GM23338 (cell line): ENCODE measurements at regions not wholly inside any gene's neighbourhood (a gene's known extent, or its start where the extent isn't known, plus 50 kb on each side); places are given as distances from the start of the nearest gene placed in this dataset.

Source experiments
- ATAC-seq: fragments of 200-7000 bp; cut with Tn5 transposase; 3 replicates; pipeline ENCODE4 v1.9.1; 2020
- DNase-seq: peaks from one replicate; pipeline ENCODE4 v3.0.0-alpha.2; 2015; ENCODE audit warnings: low spot score
- H2AFZ ChIP-seq: fragments of 200-600 bp; sonication (generic); 2 replicates; pipeline ENCODE4 v1.8.0; 2016; ENCODE audit warnings: antibody characterized with exemption, mild to moderate bottlenecking, moderate library complexity
- H3F3A ChIP-seq: fragments of 200-600 bp; sonication (generic); replicated peaks from 2 replicates; pipeline ENCODE4 v1.8.0; 2017; ENCODE audit warnings: antibody characterized with exemption, mixed run types, low read depth
- H3K27ac ChIP-seq: fragments of 200-600 bp; sonication (generic); 2 replicates; pipeline ENCODE4 v1.6.1; 2016; ENCODE audit warnings: low read depth
- H3K27me3 ChIP-seq: fragments of 200-600 bp; sonication (generic); 2 replicates; pipeline ENCODE4 v1.8.0; 2016; ENCODE audit warnings: mild to moderate bottlenecking, mixed run types, moderate library complexity; ENCODE audit not compliant: insufficient read depth
- H3K36me3 ChIP-seq: fragments of 200-600 bp; sonication (generic); 2 replicates; pipeline ENCODE4 v1.8.0; 2016; ENCODE audit warnings: mild to moderate bottlenecking; ENCODE audit not compliant: insufficient read depth
- H3K4me1 ChIP-seq: fragments of 200-600 bp; sonication (generic); 2 replicates; pipeline ENCODE4 v1.8.0; 2016; ENCODE audit warnings: mild to moderate bottlenecking, moderate library complexity; ENCODE audit not compliant: insufficient read depth
- H3K4me2 ChIP-seq: fragments of 200-600 bp; sonication (generic); 2 replicates; pipeline ENCODE4 v1.7.1; 2017; ENCODE audit warnings: mixed run types
- H3K4me3 ChIP-seq: fragments of 200-600 bp; sonication (generic); 2 replicates; pipeline ENCODE4 v1.6.1; 2016; ENCODE audit warnings: mixed run types
- H3K79me2 ChIP-seq: fragments of 200-600 bp; sonication (generic); replicated peaks from 2 replicates; pipeline ENCODE4 v1.8.0; 2017; ENCODE audit warnings: mild to moderate bottlenecking; ENCODE audit not compliant: insufficient read depth
- H3K9me2 ChIP-seq: fragments of 200-600 bp; sonication (generic); 2 replicates; pipeline ENCODE4 v1.8.0; 2017; ENCODE audit not compliant: insufficient read depth
- H4K20me1 ChIP-seq: fragments of 200-600 bp; sonication (generic); replicated peaks from 2 replicates; pipeline ENCODE4 v1.8.0; 2017; ENCODE audit warnings: mild to moderate bottlenecking; ENCODE audit not compliant: insufficient read depth
- H3K27ac Mint-ChIP-seq: 2 replicates; pipeline ENCODE4 v1.8.0; 2020; ENCODE audit warnings: inconsistent platforms, mild to moderate bottlenecking, moderate library complexity, mixed read lengths
- H3K27me3 Mint-ChIP-seq: 3 replicates; pipeline ENCODE4 v1.8.0; 2022; ENCODE audit warnings: low read depth, mild to moderate bottlenecking, moderate library complexity, mixed read lengths, inconsistent platforms; ENCODE audit not compliant: insufficient read depth, poor library complexity
- H3K36me3 Mint-ChIP-seq: 3 replicates; pipeline ENCODE4 v1.8.0; 2021; ENCODE audit warnings: low read depth, mild to moderate bottlenecking, inconsistent platforms, moderate library complexity, mixed read lengths
- H3K4me1 Mint-ChIP-seq: 3 replicates; pipeline ENCODE4 v1.8.0; 2020; ENCODE audit warnings: mild to moderate bottlenecking, inconsistent platforms, mixed read lengths
- H3K4me3 Mint-ChIP-seq: 3 replicates; pipeline ENCODE4 v1.8.0; 2021; ENCODE audit warnings: moderate library complexity, mild to moderate bottlenecking, inconsistent platforms, mixed read lengths
- H3K9me3 Mint-ChIP-seq: 3 replicates; pipeline ENCODE4 v1.8.0; 2020; ENCODE audit warnings: moderate library complexity, mild to moderate bottlenecking, inconsistent platforms, mixed read lengths
- CREB1 ChIP-seq: fragments of 250-450 bp; sonication (Bioruptor Pico); IDR thresholded peaks from 2 replicates; pipeline ENCODE4 v1.5.0; 2020; ENCODE audit warnings: low read depth, mild to moderate bottlenecking, moderate library complexity
- CTCF ChIP-seq, 2 experiments: fragments of 200-600 bp in 1 of 2; sonication (generic) in 1 of 2; conservative IDR thresholded peaks; 2 replicates each; pipeline versions ENCODE4 v1.5.1 to v1.6.1; 2016 to 2017; ENCODE audit warnings: antibody characterized with exemption in 2 of 2, low read depth in 2 of 2, mild to moderate bottlenecking in 2 of 2, moderate library complexity in 1 of 2
- ETS1 ChIP-seq: IDR thresholded peaks from 2 replicates; pipeline ENCODE4 v1.6.1; 2016; ENCODE audit warnings: antibody characterized with exemption
- JUNB ChIP-seq: IDR thresholded peaks from one replicate; pipeline ENCODE4 v1.6.1; 2016; ENCODE audit warnings: antibody characterized with exemption; ENCODE audit not compliant: unreplicated experiment
- POLR2AphosphoS5 ChIP-seq: IDR thresholded peaks from 2 replicates; pipeline ENCODE4 v1.6.1; 2016; ENCODE audit warnings: antibody characterized with exemption, low read depth
- ZNF114 ChIP-seq: fragments of 250-450 bp; sonication (Bioruptor Pico); IDR thresholded peaks from 2 replicates; pipeline ENCODE4 v1.5.0; 2020; ENCODE audit warnings: mild to moderate bottlenecking, moderate library complexity
- TF ChIP-seq, protein P1 (sequence below): fragments of 250-450 bp; sonication (Bioruptor Pico); IDR thresholded peaks from 2 replicates; pipeline ENCODE4 v1.5.0; 2020; ENCODE audit warnings: mild to moderate bottlenecking, moderate library complexity
- TF ChIP-seq, protein P2 (sequence below): IDR thresholded peaks from one replicate; pipeline ENCODE4 v1.6.1; 2018; ENCODE audit warnings: antibody characterized with exemption; ENCODE audit not compliant: unreplicated experiment

DNA sequence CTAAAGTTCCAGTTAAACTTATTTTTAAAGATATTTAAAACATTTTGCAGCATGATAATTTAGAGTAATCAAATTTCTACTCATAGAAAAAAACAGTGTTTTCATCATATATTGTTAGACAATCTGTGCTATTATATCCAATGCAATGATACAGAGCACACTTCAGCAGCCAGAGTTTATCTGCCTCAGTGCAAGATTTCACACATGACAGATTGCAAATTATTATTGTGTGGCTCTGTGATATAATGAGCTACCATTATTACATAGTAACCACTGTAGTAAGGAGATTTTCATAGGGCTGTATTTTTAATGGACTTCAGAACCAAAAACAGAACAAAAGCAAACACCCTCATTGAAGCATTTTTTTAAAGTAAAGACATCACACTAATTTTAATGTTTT is 762.4 kb downstream of the DSC3 start:
- ATAC-seq (no peak), DNase-seq (no peak)
- Histone ChIP-seq H3K36me3 (no peaks in the 10 kb centered on the region), H3F3A (no peaks in the 10 kb centered on the region), H4K20me1 (no peaks in the 10 kb centered on the region), H3K4me2 (no peak overlapping the region), H3K4me1 (no peaks in the 10 kb centered on the region), H3K27ac (no peak overlapping the region), H3K27me3 (no peaks in the 10 kb centered on the region), H3K4me3 (no peak overlapping the region), H2AFZ (no peak overlapping the region), H3K79me2 (no peaks in the 10 kb centered on the region), H3K9me2 (no peaks in the 10 kb centered on the region)
- Mint-ChIP-seq H3K4me3 (no peak overlapping the region), H3K27me3 (no peaks in the 10 kb centered on the region), H3K27ac (no peak overlapping the region), H3K36me3 (no peaks in the 10 kb centered on the region), H3K4me1 (peaks cover 6% of the 10 kb centered on the region; the same call in 2 of the 3 replicates), H3K9me3 (no peaks in the 10 kb centered on the region)
- TF ChIP-seq ZNF114 (no peak), CTCF (conservative IDR thresholded peaks at IDR 0.05; ENCODE audit: low read depth in 2 of 2) (no peak), ETS1 (no peak), CREB1 (no peak), JUNB (no peak), POLR2AphosphoS5 (no peak)
- TF ChIP-seq, protein P1, sequence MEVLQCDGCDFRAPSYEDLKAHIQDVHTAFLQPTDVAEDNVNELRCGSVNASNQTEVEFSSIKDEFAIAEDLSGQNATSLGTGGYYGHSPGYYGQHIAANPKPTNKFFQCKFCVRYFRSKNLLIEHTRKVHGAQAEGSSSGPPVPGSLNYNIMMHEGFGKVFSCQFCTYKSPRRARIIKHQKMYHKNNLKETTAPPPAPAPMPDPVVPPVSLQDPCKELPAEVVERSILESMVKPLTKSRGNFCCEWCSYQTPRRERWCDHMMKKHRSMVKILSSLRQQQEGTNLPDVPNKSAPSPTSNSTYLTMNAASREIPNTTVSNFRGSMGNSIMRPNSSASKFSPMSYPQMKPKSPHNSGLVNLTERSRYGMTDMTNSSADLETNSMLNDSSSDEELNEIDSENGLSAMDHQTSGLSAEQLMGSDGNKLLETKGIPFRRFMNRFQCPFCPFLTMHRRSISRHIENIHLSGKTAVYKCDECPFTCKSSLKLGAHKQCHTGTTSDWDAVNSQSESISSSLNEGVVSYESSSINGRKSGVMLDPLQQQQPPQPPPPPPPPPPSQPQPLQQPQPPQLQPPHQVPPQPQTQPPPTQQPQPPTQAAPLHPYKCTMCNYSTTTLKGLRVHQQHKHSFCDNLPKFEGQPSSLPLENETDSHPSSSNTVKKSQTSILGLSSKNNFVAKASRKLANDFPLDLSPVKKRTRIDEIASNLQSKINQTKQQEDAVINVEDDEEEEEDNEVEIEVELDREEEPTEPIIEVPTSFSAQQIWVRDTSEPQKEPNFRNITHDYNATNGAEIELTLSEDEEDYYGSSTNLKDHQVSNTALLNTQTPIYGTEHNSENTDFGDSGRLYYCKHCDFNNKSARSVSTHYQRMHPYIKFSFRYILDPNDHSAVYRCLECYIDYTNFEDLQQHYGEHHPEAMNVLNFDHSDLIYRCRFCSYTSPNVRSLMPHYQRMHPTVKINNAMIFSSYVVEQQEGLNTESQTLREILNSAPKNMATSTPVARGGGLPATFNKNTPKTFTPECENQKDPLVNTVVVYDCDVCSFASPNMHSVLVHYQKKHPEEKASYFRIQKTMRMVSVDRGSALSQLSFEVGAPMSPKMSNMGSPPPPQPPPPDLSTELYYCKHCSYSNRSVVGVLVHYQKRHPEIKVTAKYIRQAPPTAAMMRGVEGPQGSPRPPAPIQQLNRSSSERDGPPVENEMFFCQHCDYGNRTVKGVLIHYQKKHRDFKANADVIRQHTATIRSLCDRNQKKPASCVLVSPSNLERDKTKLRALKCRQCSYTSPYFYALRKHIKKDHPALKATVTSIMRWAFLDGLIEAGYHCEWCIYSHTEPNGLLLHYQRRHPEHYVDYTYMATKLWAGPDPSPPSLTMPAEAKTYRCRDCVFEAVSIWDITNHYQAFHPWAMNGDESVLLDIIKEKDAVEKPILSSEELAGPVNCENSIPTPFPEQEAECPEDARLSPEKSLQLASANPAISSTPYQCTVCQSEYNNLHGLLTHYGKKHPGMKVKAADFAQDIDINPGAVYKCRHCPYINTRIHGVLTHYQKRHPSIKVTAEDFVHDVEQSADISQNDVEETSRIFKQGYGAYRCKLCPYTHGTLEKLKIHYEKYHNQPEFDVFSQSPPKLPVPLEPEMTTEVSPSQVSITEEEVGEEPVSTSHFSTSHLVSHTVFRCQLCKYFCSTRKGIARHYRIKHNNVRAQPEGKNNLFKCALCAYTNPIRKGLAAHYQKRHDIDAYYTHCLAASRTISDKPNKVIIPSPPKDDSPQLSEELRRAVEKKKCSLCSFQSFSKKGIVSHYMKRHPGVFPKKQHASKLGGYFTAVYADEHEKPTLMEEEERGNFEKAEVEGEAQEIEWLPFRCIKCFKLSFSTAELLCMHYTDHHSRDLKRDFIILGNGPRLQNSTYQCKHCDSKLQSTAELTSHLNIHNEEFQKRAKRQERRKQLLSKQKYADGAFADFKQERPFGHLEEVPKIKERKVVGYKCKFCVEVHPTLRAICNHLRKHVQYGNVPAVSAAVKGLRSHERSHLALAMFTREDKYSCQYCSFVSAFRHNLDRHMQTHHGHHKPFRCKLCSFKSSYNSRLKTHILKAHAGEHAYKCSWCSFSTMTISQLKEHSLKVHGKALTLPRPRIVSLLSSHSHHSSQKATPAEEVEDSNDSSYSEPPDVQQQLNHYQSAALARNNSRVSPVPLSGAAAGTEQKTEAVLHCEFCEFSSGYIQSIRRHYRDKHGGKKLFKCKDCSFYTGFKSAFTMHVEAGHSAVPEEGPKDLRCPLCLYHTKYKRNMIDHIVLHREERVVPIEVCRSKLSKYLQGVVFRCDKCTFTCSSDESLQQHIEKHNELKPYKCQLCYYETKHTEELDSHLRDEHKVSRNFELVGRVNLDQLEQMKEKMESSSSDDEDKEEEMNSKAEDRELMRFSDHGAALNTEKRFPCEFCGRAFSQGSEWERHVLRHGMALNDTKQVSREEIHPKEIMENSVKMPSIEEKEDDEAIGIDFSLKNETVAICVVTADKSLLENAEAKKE (CRISPR knock-in tag): no peak
- TF ChIP-seq, protein P2, sequence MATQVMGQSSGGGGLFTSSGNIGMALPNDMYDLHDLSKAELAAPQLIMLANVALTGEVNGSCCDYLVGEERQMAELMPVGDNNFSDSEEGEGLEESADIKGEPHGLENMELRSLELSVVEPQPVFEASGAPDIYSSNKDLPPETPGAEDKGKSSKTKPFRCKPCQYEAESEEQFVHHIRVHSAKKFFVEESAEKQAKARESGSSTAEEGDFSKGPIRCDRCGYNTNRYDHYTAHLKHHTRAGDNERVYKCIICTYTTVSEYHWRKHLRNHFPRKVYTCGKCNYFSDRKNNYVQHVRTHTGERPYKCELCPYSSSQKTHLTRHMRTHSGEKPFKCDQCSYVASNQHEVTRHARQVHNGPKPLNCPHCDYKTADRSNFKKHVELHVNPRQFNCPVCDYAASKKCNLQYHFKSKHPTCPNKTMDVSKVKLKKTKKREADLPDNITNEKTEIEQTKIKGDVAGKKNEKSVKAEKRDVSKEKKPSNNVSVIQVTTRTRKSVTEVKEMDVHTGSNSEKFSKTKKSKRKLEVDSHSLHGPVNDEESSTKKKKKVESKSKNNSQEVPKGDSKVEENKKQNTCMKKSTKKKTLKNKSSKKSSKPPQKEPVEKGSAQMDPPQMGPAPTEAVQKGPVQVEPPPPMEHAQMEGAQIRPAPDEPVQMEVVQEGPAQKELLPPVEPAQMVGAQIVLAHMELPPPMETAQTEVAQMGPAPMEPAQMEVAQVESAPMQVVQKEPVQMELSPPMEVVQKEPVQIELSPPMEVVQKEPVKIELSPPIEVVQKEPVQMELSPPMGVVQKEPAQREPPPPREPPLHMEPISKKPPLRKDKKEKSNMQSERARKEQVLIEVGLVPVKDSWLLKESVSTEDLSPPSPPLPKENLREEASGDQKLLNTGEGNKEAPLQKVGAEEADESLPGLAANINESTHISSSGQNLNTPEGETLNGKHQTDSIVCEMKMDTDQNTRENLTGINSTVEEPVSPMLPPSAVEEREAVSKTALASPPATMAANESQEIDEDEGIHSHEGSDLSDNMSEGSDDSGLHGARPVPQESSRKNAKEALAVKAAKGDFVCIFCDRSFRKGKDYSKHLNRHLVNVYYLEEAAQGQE: no peak
